ENCODE measurements at regions not wholly inside any gene's neighbourhood (a gene's known extent, or its start where the extent isn't known, plus 50 kb on each side); places are given as distances from the start of the nearest gene placed in this dataset.

GRCh38 chr18:34609986-34610648 is 100.0 kb upstream of the DTNA start:
- DNase-seq, result no peak
- no peaks in the 10 kb centered on the region for H3K27me3 ChIP-seq
- H3K4me1 ChIP-seq, result peaks cover 2% of the 10 kb centered on the region; the same call in 1 of the 2 replicates
- H3K36me3 ChIP-seq, result no peaks in the 10 kb centered on the region
- TF ChIP-seq CTCF (IDR thresholded peaks at IDR 0.05; ENCODE audit: low read depth, low read length), result no peak
- no peaks in the 10 kb centered on the region for H3K9me3 ChIP-seq
- no peak overlapping the region for H3K4me3 ChIP-seq (ENCODE audit: low read depth, low read length)

- Histone ChIP-seq H3K4me3 (ENCODE audit: low read depth, low read length) (no peak overlapping the region), H3K36me3 (no peaks in the 10 kb centered on the region), H3K4me1 (no peaks in the 10 kb centered on the region), H3K9me3 (no peaks in the 10 kb centered on the region), H3K27me3 (no peaks in the 10 kb centered on the region)
- TF ChIP-seq CTCF (IDR thresholded peaks at IDR 0.05; ENCODE audit: low read depth, low read length), result no peak
- DNase-seq, result no peak
These were observed 98.2 kb upstream of the DTNA start for GRCh38 chr18:34611904-34612303.

- TF ChIP-seq CTCF (IDR thresholded peaks at IDR 0.05; ENCODE audit: low read depth, low read length), result no peak
- Histone ChIP-seq H3K9me3 (no peaks in the 10 kb centered on the region), H3K4me1 (no peaks in the 10 kb centered on the region), H3K27me3 (no peaks in the 10 kb centered on the region), H3K36me3 (no peaks in the 10 kb centered on the region), H3K4me3 (ENCODE audit: low read depth, low read length) (no peak overlapping the region)
- DNase-seq, result no peak
These were observed 89.7 kb upstream of the DTNA start for GRCh38 chr18:34620258-34620861.

- no peak for TF ChIP-seq CTCF (IDR thresholded peaks at IDR 0.05; ENCODE audit: low read depth, low read length)
These were observed 86.5 kb upstream of the DTNA start for GRCh38 chr18:34623557-34623956.

GRCh38 chr18:34624551-34624950 is 85.5 kb upstream of the DTNA start:
- no peak for DNase-seq
- no peaks in the 10 kb centered on the region for H3K4me1 ChIP-seq

More at GRCh38 chr18:34623557-34623956, 86.5 kb upstream of the DTNA start:
- DNase-seq, result no peak
- H3K9me3 ChIP-seq, result no peaks in the 10 kb centered on the region
- H3K27me3 ChIP-seq, result no peaks in the 10 kb centered on the region
- H3K4me3 ChIP-seq (ENCODE audit: low read depth, low read length), result no peak overlapping the region
- no peaks in the 10 kb centered on the region for H3K4me1 ChIP-seq
- no peaks in the 10 kb centered on the region for H3K36me3 ChIP-seq

More at GRCh38 chr18:34624551-34624950, 85.5 kb upstream of the DTNA start:
- no peaks in the 10 kb centered on the region for H3K36me3 ChIP-seq
- no peak for TF ChIP-seq CTCF (IDR thresholded peaks at IDR 0.05; ENCODE audit: low read depth, low read length)
- H3K4me3 ChIP-seq (ENCODE audit: low read depth, low read length), result no peak overlapping the region
- H3K9me3 ChIP-seq, result no peaks in the 10 kb centered on the region
- H3K27me3 ChIP-seq, result no peaks in the 10 kb centered on the region

Measured in BE2C (cell line).